Prostate gland (tissue), 2 donors: ENCODE measurements at regions not wholly inside any gene's neighbourhood (a gene's known extent, or its start where the extent isn't known, plus 50 kb on each side); places are given as distances from the start of the nearest gene placed in this dataset.
"Not testable (repeated sequence)": the region's sequence is repeated elsewhere in the genome, so short reads cannot be mapped to it uniquely, and the experiment has no call there.

Source experiments
- DNase-seq: peaks from one replicate; pipeline ENCODE4 v3.0.0-alpha.2; 2019; ENCODE audit warnings: low spot score
- H3K27ac ChIP-seq, 2 donors: fragments of 200-600 bp; sonication (generic); 2 replicates each; pipeline ENCODE4 v1.5.1; 2017 to 2019
- H3K27me3 ChIP-seq: fragments of 200-600 bp; sonication (generic); replicated peaks from 2 replicates; pipeline ENCODE4 v1.5.1; 2019; ENCODE audit not compliant: insufficient read depth
- H3K36me3 ChIP-seq, 2 donors: fragments of 200-600 bp; sonication (generic); 1 replicate in 1 of 2; 2 replicates in 1 of 2; pipeline versions ENCODE4 v1.5.1 to v1.8.1; 2017 to 2019
- H3K4me1 ChIP-seq: fragments of 200-600 bp; sonication (generic); replicated peaks from 2 replicates; pipeline ENCODE4 v1.5.1; 2019
- H3K4me3 ChIP-seq, 2 donors: fragments of 200-600 bp; sonication (generic); 2 replicates each; pipeline ENCODE4 v1.5.1; 2017 to 2019
- H3K9me3 ChIP-seq: fragments of 200-600 bp; sonication (generic); 2 replicates; pipeline ENCODE4 v1.5.1; 2017
- POLR2A ChIP-seq: fragments of 450-650 bp; IDR thresholded peaks from one replicate; pipeline ENCODE4 v1.6.1; 2016; ENCODE audit warnings: antibody characterized with exemption, mild to moderate bottlenecking
- POLR2AphosphoS5 ChIP-seq: sonication (generic); formaldehyde crosslinking; IDR thresholded peaks from one replicate; pipeline ENCODE4 v1.6.1; 2017; ENCODE audit warnings: antibody characterized with exemption
- WGBS: methylation state at CpG from one replicate; pipeline ENCODE4 v1.1.5; 2018; 5-methylcytosine and 5-hydroxymethylcytosine counted together
- intact Hi-C: fragments of 100-400 bp; cut with DNase I; formaldehyde crosslinking; loops from one replicate; pipeline ENCODE4 v1.14.2; 2022
- TF ChIP-seq, protein P1 (sequence below), 4 experiments: fragments of 200-600 bp in 2 of 4; fragments of 450-650 bp in 2 of 4; sonication (generic) in 2 of 4; IDR thresholded peaks; 1 replicate in 3 of 4; 2 replicates in 1 of 4; pipeline ENCODE4 v1.5.1; 2016 to 2019; ENCODE audit warnings: antibody characterized with exemption in 4 of 4, mild to moderate bottlenecking in 2 of 4, moderate library complexity in 2 of 4

GRCh38 chr2:111532682-111533556, 351.1 kb downstream of the ANAPC1 start:
- intact Hi-C loops, H3K4me3 ChIP-seq, H3K9me3 ChIP-seq, H3K27ac ChIP-seq, H3K27me3 ChIP-seq, H3K4me1 ChIP-seq, DNase-seq, H3K36me3 ChIP-seq: not testable (repeated sequence)
- WGBS: 81% methylated on average over 7 of the region's 14 CpGs

- H3K27ac ChIP-seq, DNase-seq, H3K9me3 ChIP-seq, intact Hi-C loops, H3K4me3 ChIP-seq, H3K36me3 ChIP-seq, H3K27me3 ChIP-seq, H3K4me1 ChIP-seq: not testable (repeated sequence)
- WGBS: 78% methylated on average over 7 of the region's 8 CpGs
Measured at GRCh38 chr2:111533557-111534247, 350.3 kb downstream of the ANAPC1 start.

- no peaks in the 10 kb centered on the region for H3K27me3 ChIP-seq
- TF ChIP-seq POLR2AphosphoS5: no peak
- TF ChIP-seq, protein P1, sequence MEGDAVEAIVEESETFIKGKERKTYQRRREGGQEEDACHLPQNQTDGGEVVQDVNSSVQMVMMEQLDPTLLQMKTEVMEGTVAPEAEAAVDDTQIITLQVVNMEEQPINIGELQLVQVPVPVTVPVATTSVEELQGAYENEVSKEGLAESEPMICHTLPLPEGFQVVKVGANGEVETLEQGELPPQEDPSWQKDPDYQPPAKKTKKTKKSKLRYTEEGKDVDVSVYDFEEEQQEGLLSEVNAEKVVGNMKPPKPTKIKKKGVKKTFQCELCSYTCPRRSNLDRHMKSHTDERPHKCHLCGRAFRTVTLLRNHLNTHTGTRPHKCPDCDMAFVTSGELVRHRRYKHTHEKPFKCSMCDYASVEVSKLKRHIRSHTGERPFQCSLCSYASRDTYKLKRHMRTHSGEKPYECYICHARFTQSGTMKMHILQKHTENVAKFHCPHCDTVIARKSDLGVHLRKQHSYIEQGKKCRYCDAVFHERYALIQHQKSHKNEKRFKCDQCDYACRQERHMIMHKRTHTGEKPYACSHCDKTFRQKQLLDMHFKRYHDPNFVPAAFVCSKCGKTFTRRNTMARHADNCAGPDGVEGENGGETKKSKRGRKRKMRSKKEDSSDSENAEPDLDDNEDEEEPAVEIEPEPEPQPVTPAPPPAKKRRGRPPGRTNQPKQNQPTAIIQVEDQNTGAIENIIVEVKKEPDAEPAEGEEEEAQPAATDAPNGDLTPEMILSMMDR (IDR thresholded peaks at IDR 0.05): no peak
- no peak for TF ChIP-seq POLR2A
- no peak overlapping the region for H3K27ac ChIP-seq
- intact Hi-C loops: no loop called here
- 29% methylated on average over 4 of the region's 4 CpGs for WGBS
- no peak for DNase-seq
- H3K4me3 ChIP-seq: no peak overlapping the region
- H3K9me3 ChIP-seq: no peaks in the 10 kb centered on the region
- no peaks in the 10 kb centered on the region for H3K4me1 ChIP-seq
- H3K36me3 ChIP-seq: no peaks in the 10 kb centered on the region
Measured at GRCh38 chr2:111534910-111535352, 349.1 kb downstream of the ANAPC1 start.

GRCh38 chr2:111535404-111535803, 348.6 kb downstream of the ANAPC1 start:
- intact Hi-C loops: no loop called here
- H3K9me3 ChIP-seq: no peaks in the 10 kb centered on the region
- H3K27me3 ChIP-seq: no peaks in the 10 kb centered on the region
- 52% methylated on average over 1 of the region's 1 CpG for WGBS
- no peak for DNase-seq
- no peak overlapping the region for H3K4me3 ChIP-seq
- H3K36me3 ChIP-seq: no peaks in the 10 kb centered on the region
- no peak overlapping the region for H3K27ac ChIP-seq
- no peaks in the 10 kb centered on the region for H3K4me1 ChIP-seq
- TF ChIP-seq, protein P1 (IDR thresholded peaks at IDR 0.05): no peak
- TF ChIP-seq POLR2AphosphoS5 (no peak), POLR2A (no peak)

GRCh38 chr2:111537078-111537655, 346.8 kb downstream of the ANAPC1 start:
- TF ChIP-seq POLR2A (no peak), POLR2AphosphoS5 (no peak)
- TF ChIP-seq, protein P1 (IDR thresholded peaks at IDR 0.05): no peak
- H3K4me1 ChIP-seq: no peaks in the 10 kb centered on the region
- intact Hi-C loops: no loop called here
- H3K36me3 ChIP-seq: no peaks in the 10 kb centered on the region
- WGBS: 98% methylated on average over 13 of the region's 15 CpGs
- no peak overlapping the region for H3K4me3 ChIP-seq
- H3K27me3 ChIP-seq: no peaks in the 10 kb centered on the region
- H3K9me3 ChIP-seq: no peaks in the 10 kb centered on the region
- DNase-seq: no peak
- no peak overlapping the region for H3K27ac ChIP-seq

DNA sequence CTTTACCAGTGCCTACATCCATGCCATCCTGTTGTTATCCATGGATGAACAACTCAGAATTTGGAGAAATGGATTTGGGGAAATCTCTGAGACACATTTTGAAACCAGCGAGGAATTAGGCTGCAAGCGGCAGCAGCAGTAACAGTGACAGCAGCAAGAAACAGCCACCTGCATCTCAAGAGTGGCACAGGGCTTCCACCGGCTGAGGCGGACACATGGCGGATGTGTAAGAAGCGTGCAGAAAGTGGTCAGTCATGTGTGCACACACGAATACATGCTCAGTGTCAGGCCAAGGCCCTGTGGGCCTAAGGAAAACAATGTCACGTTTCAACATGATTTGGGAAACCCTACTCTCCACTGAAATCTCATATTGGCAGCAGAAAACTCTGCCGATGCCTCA, 344.0 kb downstream of the ANAPC1 start:
- intact Hi-C loops, DNase-seq, H3K36me3 ChIP-seq, H3K4me1 ChIP-seq, H3K4me3 ChIP-seq, H3K27me3 ChIP-seq, H3K9me3 ChIP-seq, H3K27ac ChIP-seq: not testable (repeated sequence)
- no CpG with 5 or more reads among the region's 9 CpGs for WGBS

- DNase-seq, H3K27me3 ChIP-seq, intact Hi-C loops, H3K27ac ChIP-seq, H3K9me3 ChIP-seq, H3K36me3 ChIP-seq, H3K4me1 ChIP-seq, H3K4me3 ChIP-seq: not testable (repeated sequence)
- 26% methylated on average over 1 of the region's 2 CpGs for WGBS
Measured at GRCh38 chr2:111542120-111542774, 341.7 kb downstream of the ANAPC1 start.

DNA sequence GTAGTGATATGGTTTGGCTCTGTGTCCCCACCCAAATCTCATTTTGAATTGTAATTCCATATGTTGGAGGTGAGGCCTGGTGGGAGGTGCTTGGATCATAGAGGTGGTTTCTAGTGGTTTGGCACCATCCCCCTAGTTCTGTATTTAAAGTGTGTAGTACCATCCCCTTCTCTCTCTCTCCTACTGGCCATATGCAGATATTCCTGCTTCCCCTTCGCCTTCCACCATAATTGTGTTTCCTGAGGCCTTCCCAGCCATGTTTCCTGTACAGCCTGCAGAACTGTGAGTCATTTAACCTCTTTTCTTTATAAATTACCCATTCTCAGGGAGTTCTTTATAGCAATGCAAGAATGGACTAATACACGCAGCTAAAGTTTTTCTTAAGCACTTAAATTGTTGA, 340.0 kb downstream of the ANAPC1 start:
- H3K4me1 ChIP-seq, H3K36me3 ChIP-seq, H3K27ac ChIP-seq, H3K27me3 ChIP-seq, DNase-seq, H3K9me3 ChIP-seq, intact Hi-C loops, H3K4me3 ChIP-seq: not testable (repeated sequence)
- WGBS: 44% methylated on average over 1 of the region's 2 CpGs
